Liver (tissue), 8 donors: ENCODE measurements at regions not wholly inside any gene's neighbourhood (a gene's known extent, or its start where the extent isn't known, plus 50 kb on each side); places are given as distances from the start of the nearest gene placed in this dataset.

Source experiments
- DNase-seq: peaks from one replicate; pipeline ENCODE4 v3.0.0-alpha.2; 2017; ENCODE audit warnings: low spot score
- H3K27ac ChIP-seq, 2 donors: one replicate each; pipeline ENCODE4 v1.7.0; 2013; ENCODE audit warnings: inconsistent platforms in 2 of 2, low read length in 2 of 2, control low read depth in 1 of 2, low read depth in 1 of 2, mild to moderate bottlenecking in 1 of 2
- H3K27me3 ChIP-seq, 4 donors: one replicate each; pipeline versions ENCODE4 v1.6.1 to v1.7.0; 2013; ENCODE audit warnings: low read length in 3 of 4, inconsistent platforms in 1 of 4, mild to moderate bottlenecking in 1 of 4, moderate library complexity in 1 of 4; ENCODE audit not compliant: control insufficient read depth in 4 of 4, insufficient read depth in 4 of 4
- H3K36me3 ChIP-seq, 4 donors: one replicate each; pipeline versions ENCODE4 v1.6.1 to v1.7.0; 2013; ENCODE audit warnings: low read length in 3 of 4, mild to moderate bottlenecking in 3 of 4, low read depth in 1 of 4, moderate library complexity in 1 of 4; ENCODE audit not compliant: control insufficient read depth in 4 of 4, insufficient read depth in 3 of 4
- H3K4me1 ChIP-seq, 4 donors: one replicate each; pipeline versions ENCODE4 v1.6.1 to v1.7.0; 2013; ENCODE audit warnings: low read length in 3 of 4, mild to moderate bottlenecking in 3 of 4, moderate library complexity in 1 of 4; ENCODE audit not compliant: control insufficient read depth in 4 of 4, insufficient read depth in 4 of 4
- H3K4me3 ChIP-seq, 3 donors: one replicate each; pipeline versions ENCODE4 v1.6.1 to v1.7.0; 2013; ENCODE audit warnings: low read length in 3 of 3, control low read depth in 1 of 3, low read depth in 1 of 3, mild to moderate bottlenecking in 1 of 3
- H3K9ac ChIP-seq, 2 donors: one replicate each; pipeline ENCODE4 v1.7.0; 2013; ENCODE audit warnings: low read length in 2 of 2, mild to moderate bottlenecking in 2 of 2, moderate library complexity in 2 of 2, control low read depth in 1 of 2, low read depth in 1 of 2
- H3K9me3 ChIP-seq, 4 donors: one replicate each; pipeline versions ENCODE4 v1.6.1 to v1.7.0; 2013; ENCODE audit warnings: low read length in 3 of 4; ENCODE audit not compliant: control insufficient read depth in 4 of 4
- EGR1 ChIP-seq, 2 donors: IDR thresholded peaks; 2 replicates each; pipeline ENCODE4 v1.6.1; 2016 to 2018; ENCODE audit warnings: antibody characterized with exemption in 2 of 2, low read depth in 2 of 2
- FOXA2 ChIP-seq: IDR thresholded peaks from 2 replicates; pipeline ENCODE4 v1.6.1; 2016; ENCODE audit warnings: antibody characterized with exemption
- GABPA ChIP-seq, 2 donors: IDR thresholded peaks in 1 of 2; conservative IDR thresholded peaks in 1 of 2; 2 replicates each; pipeline ENCODE4 v1.6.1; 2016; ENCODE audit warnings: antibody characterized with exemption in 2 of 2, mild to moderate bottlenecking in 1 of 2, moderate library complexity in 1 of 2
- HNF4A ChIP-seq, 2 donors: conservative IDR thresholded peaks; 2 replicates each; pipeline ENCODE4 v1.6.1; 2016; ENCODE audit warnings: antibody characterized with exemption in 2 of 2, mild to moderate bottlenecking in 2 of 2
- MAX ChIP-seq: IDR thresholded peaks from 2 replicates; pipeline ENCODE4 v1.6.1; 2016; ENCODE audit warnings: antibody characterized with exemption
- NR2F2 ChIP-seq: IDR thresholded peaks from 2 replicates; pipeline ENCODE4 v1.6.1; 2016; ENCODE audit warnings: antibody characterized with exemption
- RAD21 ChIP-seq, 2 donors: IDR thresholded peaks; 2 replicates each; pipeline ENCODE4 v1.6.1; 2016; ENCODE audit warnings: antibody characterized with exemption in 2 of 2, mild to moderate bottlenecking in 2 of 2
- SP1 ChIP-seq: IDR thresholded peaks from 2 replicates; pipeline ENCODE4 v1.6.1; 2018; ENCODE audit warnings: antibody characterized with exemption, mild to moderate bottlenecking
- TAF1 ChIP-seq: conservative IDR thresholded peaks from 2 replicates; pipeline ENCODE4 v1.6.1; 2016; ENCODE audit warnings: antibody characterized with exemption, mild to moderate bottlenecking
- YY1 ChIP-seq: IDR thresholded peaks from 2 replicates; pipeline ENCODE4 v1.6.1; 2016; ENCODE audit warnings: antibody characterized with exemption, mild to moderate bottlenecking
- ZBTB33 ChIP-seq: IDR thresholded peaks from 2 replicates; pipeline ENCODE4 v1.6.1; 2016; ENCODE audit warnings: antibody characterized with exemption
- WGBS: extraction: QIAGEN DNeasy Blood & Tissue Kit; methylation state at CpG from one replicate; pipeline ENCODE4 v1.1.7; 2013; 5-methylcytosine and 5-hydroxymethylcytosine counted together
- TF ChIP-seq, protein P1 (sequence below): fragments of 150-350 bp; IDR thresholded peaks from 2 replicates; pipeline ENCODE4 v1.5.1; 2017; ENCODE audit warnings: improper control_type of control experiment, low read depth, low read length; ENCODE audit not compliant: missing input control
- TF ChIP-seq, protein P2 (sequence below): IDR thresholded peaks from 2 replicates; pipeline ENCODE4 v1.6.1; 2016; ENCODE audit warnings: antibody characterized with exemption
- TF ChIP-seq, protein P3 (sequence below): IDR thresholded peaks from 2 replicates; pipeline ENCODE4 v1.6.1; 2016; ENCODE audit warnings: antibody characterized with exemption, mild to moderate bottlenecking
- donor health status: healthy.
- donor health status: healthy.
- donor health status: healthy.
- donor health status: healthy.
- donor health status: healthy.

DNA sequence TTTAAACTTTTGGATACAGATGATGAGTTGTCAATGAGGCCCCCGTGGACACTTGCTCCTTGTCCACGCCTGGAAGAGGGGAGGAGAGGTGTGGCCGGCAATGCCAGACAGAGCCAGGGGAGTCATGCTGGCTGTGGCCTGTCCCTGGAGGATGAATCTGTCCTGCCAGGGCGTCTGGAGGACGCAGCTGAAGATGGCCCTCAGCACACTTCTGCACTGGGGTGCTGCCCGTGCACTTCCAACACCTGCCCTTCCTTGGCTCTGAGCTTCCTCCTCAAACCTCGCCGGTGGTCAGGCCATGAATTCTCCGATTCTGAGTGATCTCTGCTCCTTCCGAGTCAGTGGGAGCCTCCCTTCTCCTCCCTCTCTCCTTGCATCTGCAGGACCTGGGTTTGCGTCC lies 56.4 kb downstream of the KCNF1 start:
- Histone ChIP-seq H3K27ac (no peak overlapping the region), H3K36me3 (no peaks in the 10 kb centered on the region), H3K9ac (no peak overlapping the region), H3K27me3 (no peaks in the 10 kb centered on the region), H3K4me3 (no peak overlapping the region), H3K9me3 (no peaks in the 10 kb centered on the region), H3K4me1 (no peaks in the 10 kb centered on the region)
- WGBS, result 86% methylated on average over 11 of the region's 11 CpGs
- DNase-seq, result no peak
- TF ChIP-seq HNF4A (conservative IDR thresholded peaks at IDR 0.05), result no peak
- no peak for TF ChIP-seq SP1
- TF ChIP-seq GABPA (IDR thresholded peaks at IDR 0.05 in 1 of 2, conservative IDR thresholded peaks at IDR 0.05 in 1 of 2), result no peak
- TF ChIP-seq NR2F2, result no peak
- no peak for TF ChIP-seq EGR1 (IDR thresholded peaks at IDR 0.05; ENCODE audit: low read depth in 2 of 2)

DNA sequence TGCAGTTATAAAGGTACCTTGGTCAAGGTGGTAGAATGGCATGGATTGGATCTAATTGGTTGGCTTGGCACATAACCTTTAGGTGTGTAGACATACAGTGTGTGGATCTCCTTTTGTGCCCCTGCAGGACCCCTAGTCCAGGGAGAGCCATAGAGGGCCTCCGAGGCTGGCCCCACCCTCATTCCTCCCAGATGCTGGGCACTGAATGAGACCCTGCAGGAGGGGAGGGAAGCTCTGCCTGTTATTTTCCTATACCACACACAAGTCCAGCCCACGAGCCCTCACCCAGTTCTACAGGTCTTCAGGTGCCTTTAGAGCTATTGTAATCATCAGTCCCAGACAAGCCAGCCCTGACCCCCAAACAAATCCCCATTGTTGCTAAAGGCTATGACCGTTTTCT lies 58.9 kb downstream of the KCNF1 start:
- Histone ChIP-seq H3K27ac (no peak overlapping the region), H3K27me3 (no peaks in the 10 kb centered on the region), H3K9me3 (no peaks in the 10 kb centered on the region), H3K36me3 (no peaks in the 10 kb centered on the region), H3K9ac (no peak overlapping the region), H3K4me1 (no peaks in the 10 kb centered on the region), H3K4me3 (no peak overlapping the region)
- no peak for TF ChIP-seq NR2F2
- TF ChIP-seq ZBTB33, result no peak
- TF ChIP-seq MAX, result no peak
- TF ChIP-seq TAF1, result no peak
- TF ChIP-seq, protein P1, sequence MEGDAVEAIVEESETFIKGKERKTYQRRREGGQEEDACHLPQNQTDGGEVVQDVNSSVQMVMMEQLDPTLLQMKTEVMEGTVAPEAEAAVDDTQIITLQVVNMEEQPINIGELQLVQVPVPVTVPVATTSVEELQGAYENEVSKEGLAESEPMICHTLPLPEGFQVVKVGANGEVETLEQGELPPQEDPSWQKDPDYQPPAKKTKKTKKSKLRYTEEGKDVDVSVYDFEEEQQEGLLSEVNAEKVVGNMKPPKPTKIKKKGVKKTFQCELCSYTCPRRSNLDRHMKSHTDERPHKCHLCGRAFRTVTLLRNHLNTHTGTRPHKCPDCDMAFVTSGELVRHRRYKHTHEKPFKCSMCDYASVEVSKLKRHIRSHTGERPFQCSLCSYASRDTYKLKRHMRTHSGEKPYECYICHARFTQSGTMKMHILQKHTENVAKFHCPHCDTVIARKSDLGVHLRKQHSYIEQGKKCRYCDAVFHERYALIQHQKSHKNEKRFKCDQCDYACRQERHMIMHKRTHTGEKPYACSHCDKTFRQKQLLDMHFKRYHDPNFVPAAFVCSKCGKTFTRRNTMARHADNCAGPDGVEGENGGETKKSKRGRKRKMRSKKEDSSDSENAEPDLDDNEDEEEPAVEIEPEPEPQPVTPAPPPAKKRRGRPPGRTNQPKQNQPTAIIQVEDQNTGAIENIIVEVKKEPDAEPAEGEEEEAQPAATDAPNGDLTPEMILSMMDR, result no peak
- TF ChIP-seq, protein P2, sequence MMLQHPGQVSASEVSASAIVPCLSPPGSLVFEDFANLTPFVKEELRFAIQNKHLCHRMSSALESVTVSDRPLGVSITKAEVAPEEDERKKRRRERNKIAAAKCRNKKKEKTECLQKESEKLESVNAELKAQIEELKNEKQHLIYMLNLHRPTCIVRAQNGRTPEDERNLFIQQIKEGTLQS, result no peak
- TF ChIP-seq RAD21 (IDR thresholded peaks at IDR 0.05), result no peak
- TF ChIP-seq YY1, result no peak
- no peak for TF ChIP-seq EGR1 (IDR thresholded peaks at IDR 0.05; ENCODE audit: low read depth in 2 of 2)
- TF ChIP-seq SP1, result no peak
- TF ChIP-seq, protein P3, sequence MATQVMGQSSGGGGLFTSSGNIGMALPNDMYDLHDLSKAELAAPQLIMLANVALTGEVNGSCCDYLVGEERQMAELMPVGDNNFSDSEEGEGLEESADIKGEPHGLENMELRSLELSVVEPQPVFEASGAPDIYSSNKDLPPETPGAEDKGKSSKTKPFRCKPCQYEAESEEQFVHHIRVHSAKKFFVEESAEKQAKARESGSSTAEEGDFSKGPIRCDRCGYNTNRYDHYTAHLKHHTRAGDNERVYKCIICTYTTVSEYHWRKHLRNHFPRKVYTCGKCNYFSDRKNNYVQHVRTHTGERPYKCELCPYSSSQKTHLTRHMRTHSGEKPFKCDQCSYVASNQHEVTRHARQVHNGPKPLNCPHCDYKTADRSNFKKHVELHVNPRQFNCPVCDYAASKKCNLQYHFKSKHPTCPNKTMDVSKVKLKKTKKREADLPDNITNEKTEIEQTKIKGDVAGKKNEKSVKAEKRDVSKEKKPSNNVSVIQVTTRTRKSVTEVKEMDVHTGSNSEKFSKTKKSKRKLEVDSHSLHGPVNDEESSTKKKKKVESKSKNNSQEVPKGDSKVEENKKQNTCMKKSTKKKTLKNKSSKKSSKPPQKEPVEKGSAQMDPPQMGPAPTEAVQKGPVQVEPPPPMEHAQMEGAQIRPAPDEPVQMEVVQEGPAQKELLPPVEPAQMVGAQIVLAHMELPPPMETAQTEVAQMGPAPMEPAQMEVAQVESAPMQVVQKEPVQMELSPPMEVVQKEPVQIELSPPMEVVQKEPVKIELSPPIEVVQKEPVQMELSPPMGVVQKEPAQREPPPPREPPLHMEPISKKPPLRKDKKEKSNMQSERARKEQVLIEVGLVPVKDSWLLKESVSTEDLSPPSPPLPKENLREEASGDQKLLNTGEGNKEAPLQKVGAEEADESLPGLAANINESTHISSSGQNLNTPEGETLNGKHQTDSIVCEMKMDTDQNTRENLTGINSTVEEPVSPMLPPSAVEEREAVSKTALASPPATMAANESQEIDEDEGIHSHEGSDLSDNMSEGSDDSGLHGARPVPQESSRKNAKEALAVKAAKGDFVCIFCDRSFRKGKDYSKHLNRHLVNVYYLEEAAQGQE, result no peak
- TF ChIP-seq FOXA2, result no peak
- TF ChIP-seq GABPA (IDR thresholded peaks at IDR 0.05 in 1 of 2, conservative IDR thresholded peaks at IDR 0.05 in 1 of 2), result no peak
- no peak for DNase-seq
- 54% methylated on average over 3 of the region's 3 CpGs for WGBS
